HG03039 (cell line): ENCODE measurements at regions not wholly inside any gene's neighbourhood (a gene's known extent, or its start where the extent isn't known, plus 50 kb on each side); places are given as distances from the start of the nearest gene placed in this dataset.

Source experiments
- ATAC-seq: cut with Tn5 transposase; IDR thresholded peaks from one replicate; pipeline ENCODE4 v1.9.1; 2021; ENCODE audit warnings: mild to moderate bottlenecking, moderate library complexity; ENCODE audit not compliant: unreplicated experiment

- no peak for ATAC-seq
These were observed 600.9 kb downstream of the CCDC171 start for GRCh38 chr9:16153741-16154140.

GRCh38 chr9:16154521-16155078, 601.8 kb downstream of the CCDC171 start:
- ATAC-seq = peak; percentile 66

- no peak for ATAC-seq
These were observed 603.0 kb downstream of the CCDC171 start for GRCh38 chr9:16155878-16156277.

- ATAC-seq = no peak
These were observed 604.4 kb downstream of the CCDC171 start for GRCh38 chr9:16157216-16157615.

GRCh38 chr9:16157651-16158050, 604.8 kb downstream of the CCDC171 start:
- ATAC-seq = no peak

GRCh38 chr9:16158093-16158492, 605.2 kb downstream of the CCDC171 start:
- ATAC-seq = no peak

- ATAC-seq = no peak
These were observed 608.6 kb downstream of the CCDC171 start for GRCh38 chr9:16161483-16161882.

- no peak for ATAC-seq
These were observed 617.3 kb downstream of the CCDC171 start for GRCh38 chr9:16170119-16170518.

GRCh38 chr9:16171911-16172310, 619.1 kb downstream of the CCDC171 start:
- no peak for ATAC-seq

GRCh38 chr9:16172796-16173195, 620.0 kb downstream of the CCDC171 start:
- ATAC-seq = no peak

- ATAC-seq = no peak
These were observed 622.1 kb downstream of the CCDC171 start for GRCh38 chr9:16174915-16175314.

- no peak for ATAC-seq
These were observed 622.6 kb downstream of the CCDC171 start for GRCh38 chr9:16175461-16175860.

GRCh38 chr9:16178294-16178693, 625.5 kb downstream of the CCDC171 start:
- no peak for ATAC-seq

GRCh38 chr9:16179566-16179965, 626.7 kb downstream of the CCDC171 start:
- no peak for ATAC-seq

GRCh38 chr9:16180091-16180490, 627.2 kb downstream of the CCDC171 start:
- no peak for ATAC-seq

GRCh38 chr9:16180546-16180945, 627.7 kb downstream of the CCDC171 start:
- ATAC-seq = no peak

- ATAC-seq = no peak
These were observed 628.7 kb downstream of the CCDC171 start for GRCh38 chr9:16181539-16181938.

- ATAC-seq = no peak
These were observed 629.9 kb downstream of the CCDC171 start for GRCh38 chr9:16182784-16183183.

GRCh38 chr9:16184964-16185646, 632.3 kb downstream of the CCDC171 start:
- ATAC-seq = no peak

- no peak for ATAC-seq
These were observed 638.3 kb downstream of the CCDC171 start for GRCh38 chr9:16191191-16191590.

GRCh38 chr9:16191691-16192402, 639.0 kb downstream of the CCDC171 start:
- ATAC-seq = no peak

- no peak for ATAC-seq
These were observed 639.7 kb downstream of the CCDC171 start for GRCh38 chr9:16192403-16193017.
